GM12878 (cell line): ENCODE measurements at regions not wholly inside any gene's neighbourhood (a gene's known extent, or its start where the extent isn't known, plus 50 kb on each side); places are given as distances from the start of the nearest gene placed in this dataset.

Experiments used
- CTCF ChIP-seq, 3 experiments: IDR thresholded peaks in 2 of 3; conservative IDR thresholded peaks in 1 of 3; 2 replicates each; pipeline ENCODE4 v1.5.1; 2011; ENCODE audit warnings: low read depth in 3 of 3, low read length in 3 of 3, mild to moderate bottlenecking in 3 of 3, control low read depth in 2 of 3, moderate library complexity in 2 of 3, inconsistent platforms in 1 of 3, mixed read lengths in 1 of 3; ENCODE audit not compliant: control insufficient read depth in 2 of 3, insufficient read depth in 1 of 3; ENCODE audit errors: extremely low read depth in 1 of 3
- ESRRA ChIP-seq: IDR thresholded peaks from 2 replicates; pipeline ENCODE4 v1.6.1; 2012; ENCODE audit warnings: mild to moderate bottlenecking, low read length, improper control_type of control experiment
- STAT1 ChIP-seq: fragments of 450-650 bp; conservative IDR thresholded peaks from 2 replicates; pipeline ENCODE4 v1.6.1; 2014; ENCODE audit warnings: antibody characterized with exemption, mild to moderate bottlenecking
- TCF7 ChIP-seq: IDR thresholded peaks from 2 replicates; pipeline ENCODE4 v1.6.1; 2014; ENCODE audit warnings: antibody characterized with exemption, borderline replicate concordance

- TF ChIP-seq CTCF (IDR thresholded peaks at IDR 0.05 in 2 of 3, conservative IDR thresholded peaks at IDR 0.05 in 1 of 3; ENCODE audit: control insufficient read depth in 2 of 3, extremely low read depth in 1 of 3, insufficient read depth in 1 of 3, low read depth in 3 of 3, low read length in 3 of 3) = no peak
- TF ChIP-seq ESRRA = no peak
- no peak for TF ChIP-seq TCF7
- TF ChIP-seq STAT1 = no peak
These were observed 611.1 kb downstream of the PCDH19 start for GRCh38 chrX:99798936-99799335.
